ENCODE measurements at regions not wholly inside any gene's neighbourhood (a gene's known extent, or its start where the extent isn't known, plus 50 kb on each side); places are given as distances from the start of the nearest gene placed in this dataset.

DNA sequence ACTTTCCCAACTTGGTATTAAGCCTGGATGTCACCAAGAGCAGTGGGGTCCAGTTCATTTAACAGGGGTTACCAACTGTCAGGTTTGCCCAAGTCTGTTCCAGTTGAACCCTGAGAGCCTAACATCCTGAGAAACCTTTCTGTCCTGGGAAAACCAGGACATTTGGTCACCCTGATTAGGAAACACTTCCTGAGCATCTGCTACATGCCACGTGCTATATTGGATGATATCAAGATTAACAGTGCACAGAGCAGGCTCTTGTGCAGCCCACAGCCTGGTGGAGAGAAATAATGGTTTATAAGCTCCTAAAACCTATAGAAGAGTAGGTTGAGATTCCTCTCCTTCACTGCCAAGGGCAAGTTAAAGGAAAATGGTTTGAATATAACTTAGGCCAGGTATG, 102.9 kb upstream of the RAD23B start:
- no peaks in the 10 kb centered on the region for H3K27me3 ChIP-seq
- ATAC-seq (no peak), DNase-seq (no peak)
- TF ChIP-seq POLR2A (IDR thresholded peaks at IDR 0.05) = no peak
- TF ChIP-seq, protein P1, sequence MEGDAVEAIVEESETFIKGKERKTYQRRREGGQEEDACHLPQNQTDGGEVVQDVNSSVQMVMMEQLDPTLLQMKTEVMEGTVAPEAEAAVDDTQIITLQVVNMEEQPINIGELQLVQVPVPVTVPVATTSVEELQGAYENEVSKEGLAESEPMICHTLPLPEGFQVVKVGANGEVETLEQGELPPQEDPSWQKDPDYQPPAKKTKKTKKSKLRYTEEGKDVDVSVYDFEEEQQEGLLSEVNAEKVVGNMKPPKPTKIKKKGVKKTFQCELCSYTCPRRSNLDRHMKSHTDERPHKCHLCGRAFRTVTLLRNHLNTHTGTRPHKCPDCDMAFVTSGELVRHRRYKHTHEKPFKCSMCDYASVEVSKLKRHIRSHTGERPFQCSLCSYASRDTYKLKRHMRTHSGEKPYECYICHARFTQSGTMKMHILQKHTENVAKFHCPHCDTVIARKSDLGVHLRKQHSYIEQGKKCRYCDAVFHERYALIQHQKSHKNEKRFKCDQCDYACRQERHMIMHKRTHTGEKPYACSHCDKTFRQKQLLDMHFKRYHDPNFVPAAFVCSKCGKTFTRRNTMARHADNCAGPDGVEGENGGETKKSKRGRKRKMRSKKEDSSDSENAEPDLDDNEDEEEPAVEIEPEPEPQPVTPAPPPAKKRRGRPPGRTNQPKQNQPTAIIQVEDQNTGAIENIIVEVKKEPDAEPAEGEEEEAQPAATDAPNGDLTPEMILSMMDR (IDR thresholded peaks at IDR 0.05 in 4 of 5, conservative IDR thresholded peaks at IDR 0.05 in 1 of 5) = no peak
- intact Hi-C loops (cut with DNase I; ENCODE audit: low total_unique reads) = no loop called here
- H3K9me3 ChIP-seq = no peaks in the 10 kb centered on the region
- H3K4me1 ChIP-seq = peaks cover 18 to 21% of the 10 kb centered on the region in 2 donors
- no peak overlapping the region for H3K4me3 ChIP-seq
- H3K36me3 ChIP-seq = no peaks in the 10 kb centered on the region
- no peak overlapping the region for H3K27ac ChIP-seq
- in situ Hi-C loops (cut with MboI; ENCODE audit: low sequenced_read_pairs in 4 of 4) = loop anchor here in 1 of 4 donors (25.0 kb wide), 1 partner anchor 93 kb away; no protein-coding TSS in a partner anchor

DNA sequence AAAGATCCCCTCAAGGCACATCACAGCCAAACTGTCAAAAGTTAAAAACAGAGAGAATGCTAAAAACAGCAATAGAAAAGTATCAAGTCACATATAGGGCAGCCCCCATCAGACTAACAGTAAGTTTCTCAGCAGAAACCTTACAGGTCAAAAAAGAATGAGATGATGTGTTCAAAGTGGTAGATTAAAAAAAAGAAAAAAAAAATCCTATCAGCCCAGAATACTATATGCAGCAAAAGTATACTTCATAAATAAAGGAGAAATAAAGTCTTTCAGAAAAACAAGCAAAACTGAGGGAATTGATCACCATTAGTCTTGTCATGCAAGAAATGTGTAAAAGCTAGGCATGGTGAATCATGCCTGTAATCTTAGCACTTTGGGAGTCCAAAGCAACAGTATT, 99.9 kb upstream of the RAD23B start:
- H3K9me3 ChIP-seq = no peaks in the 10 kb centered on the region
- TF ChIP-seq, protein P1 (IDR thresholded peaks at IDR 0.05 in 4 of 5, conservative IDR thresholded peaks at IDR 0.05 in 1 of 5) = no peak
- TF ChIP-seq POLR2A (IDR thresholded peaks at IDR 0.05) = no peak
- intact Hi-C loops (cut with DNase I; ENCODE audit: low total_unique reads) = no loop called here
- H3K27ac ChIP-seq = no peak overlapping the region
- no peak overlapping the region for H3K4me3 ChIP-seq
- H3K4me1 ChIP-seq = no peaks in the 10 kb centered on the region
- no peak for DNase-seq
- no peaks in the 10 kb centered on the region for H3K36me3 ChIP-seq
- no peak for ATAC-seq
- in situ Hi-C loops (cut with MboI; ENCODE audit: low sequenced_read_pairs in 4 of 4) = loop anchor here in 1 of 4 donors (25.0 kb wide), 1 partner anchor 96 kb away; no protein-coding TSS in a partner anchor
- no peaks in the 10 kb centered on the region for H3K27me3 ChIP-seq

DNA sequence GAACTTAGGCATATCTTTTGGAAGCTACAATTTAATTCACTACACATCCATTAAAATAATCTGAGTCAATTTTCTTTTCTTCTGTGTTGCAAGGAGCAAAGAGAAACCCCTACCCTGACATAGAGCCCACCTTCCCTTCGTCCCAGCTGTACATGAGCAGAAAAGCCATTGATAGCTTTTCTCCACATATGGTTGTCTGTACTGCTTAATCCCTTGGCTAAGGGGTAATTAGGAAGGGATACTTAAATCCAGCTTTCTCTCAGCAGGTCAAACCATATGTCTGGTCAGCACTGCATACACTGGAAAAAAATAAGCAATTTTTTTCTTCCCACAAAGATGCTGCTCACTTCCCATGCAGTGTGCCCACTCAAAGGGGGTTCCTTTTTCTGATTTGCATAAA, 94.7 kb upstream of the RAD23B start:
- no peak for DNase-seq
- no peaks in the 10 kb centered on the region for H3K27me3 ChIP-seq
- TF ChIP-seq POLR2A (IDR thresholded peaks at IDR 0.05) = no peak
- TF ChIP-seq, protein P1 (IDR thresholded peaks at IDR 0.05 in 4 of 5, conservative IDR thresholded peaks at IDR 0.05 in 1 of 5) = no peak
- H3K36me3 ChIP-seq = no peaks in the 10 kb centered on the region
- no peak overlapping the region for H3K4me3 ChIP-seq
- in situ Hi-C loops (cut with MboI; ENCODE audit: low sequenced_read_pairs in 4 of 4) (loop anchor here in 1 of 4 donors (25.0 kb wide), 1 partner anchor 101 kb away; no protein-coding TSS in a partner anchor), intact Hi-C loops (cut with DNase I; ENCODE audit: low total_unique reads) (no loop called here)
- no peaks in the 10 kb centered on the region for H3K9me3 ChIP-seq
- ATAC-seq = no peak
- no peak overlapping the region for H3K27ac ChIP-seq
- no peaks in the 10 kb centered on the region for H3K4me1 ChIP-seq

GRCh38 chr9:107190061-107190935, 92.8 kb upstream of the RAD23B start:
- no peak for ATAC-seq
- no peaks in the 10 kb centered on the region for H3K4me1 ChIP-seq
- TF ChIP-seq, protein P1 (IDR thresholded peaks at IDR 0.05 in 4 of 5, conservative IDR thresholded peaks at IDR 0.05 in 1 of 5) = no peak
- no peak for TF ChIP-seq POLR2A (IDR thresholded peaks at IDR 0.05)
- in situ Hi-C loops (cut with MboI; ENCODE audit: low sequenced_read_pairs in 4 of 4) = loop anchor here in 1 of 4 donors (25.0 kb wide), 1 partner anchor 103 kb away; no protein-coding TSS in a partner anchor
- no peaks in the 10 kb centered on the region for H3K9me3 ChIP-seq
- no peaks in the 10 kb centered on the region for H3K36me3 ChIP-seq
- no peaks in the 10 kb centered on the region for H3K27me3 ChIP-seq
- no peak overlapping the region for H3K4me3 ChIP-seq
- H3K27ac ChIP-seq = no peak overlapping the region
- intact Hi-C loops (cut with DNase I; ENCODE audit: low total_unique reads) = no loop called here
- no peak for DNase-seq
